PC-9 (cell line): ENCODE measurements at regions not wholly inside any gene's neighbourhood (a gene's known extent, or its start where the extent isn't known, plus 50 kb on each side); places are given as distances from the start of the nearest gene placed in this dataset.

Source experiments
- EZH2 ChIP-seq: fragments of 200-600 bp; sonication (generic); IDR thresholded peaks from 2 replicates; pipeline ENCODE4 v1.8.0; 2017; ENCODE audit warnings: antibody characterized with exemption, low read depth
- TF ChIP-seq, protein P1 (sequence below): fragments of 200-600 bp; sonication (generic); conservative IDR thresholded peaks from 2 replicates; pipeline ENCODE4 v1.6.1; 2017; ENCODE audit warnings: mixed run types, antibody characterized with exemption, mild to moderate bottlenecking, moderate library complexity

DNA sequence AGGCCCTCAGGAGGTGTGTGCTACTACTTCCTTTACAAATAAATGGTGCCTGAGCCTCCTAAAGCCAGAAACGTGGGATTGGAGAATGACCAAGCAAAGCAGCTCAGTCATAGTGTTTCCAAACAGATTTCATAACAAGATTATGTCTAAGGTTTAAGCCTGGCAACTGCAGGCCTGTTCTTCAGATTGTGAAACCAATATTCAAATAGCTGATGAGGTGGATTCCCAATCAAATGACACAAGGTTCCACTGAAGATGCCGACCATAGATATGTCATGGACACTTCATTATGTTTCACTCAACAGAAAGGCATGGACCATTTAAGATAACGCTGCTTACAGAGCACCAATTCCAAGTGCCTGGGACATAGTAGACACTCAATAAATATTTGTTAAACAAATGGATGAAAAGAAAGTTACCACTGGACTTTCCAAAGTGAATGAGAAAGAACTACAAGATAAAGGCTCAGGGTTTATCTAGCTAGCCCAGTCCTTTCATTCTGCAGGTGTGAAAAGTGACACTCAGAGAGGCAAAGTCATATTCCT, 189.5 kb downstream of the ACTL7B start:
- TF ChIP-seq, protein P1, sequence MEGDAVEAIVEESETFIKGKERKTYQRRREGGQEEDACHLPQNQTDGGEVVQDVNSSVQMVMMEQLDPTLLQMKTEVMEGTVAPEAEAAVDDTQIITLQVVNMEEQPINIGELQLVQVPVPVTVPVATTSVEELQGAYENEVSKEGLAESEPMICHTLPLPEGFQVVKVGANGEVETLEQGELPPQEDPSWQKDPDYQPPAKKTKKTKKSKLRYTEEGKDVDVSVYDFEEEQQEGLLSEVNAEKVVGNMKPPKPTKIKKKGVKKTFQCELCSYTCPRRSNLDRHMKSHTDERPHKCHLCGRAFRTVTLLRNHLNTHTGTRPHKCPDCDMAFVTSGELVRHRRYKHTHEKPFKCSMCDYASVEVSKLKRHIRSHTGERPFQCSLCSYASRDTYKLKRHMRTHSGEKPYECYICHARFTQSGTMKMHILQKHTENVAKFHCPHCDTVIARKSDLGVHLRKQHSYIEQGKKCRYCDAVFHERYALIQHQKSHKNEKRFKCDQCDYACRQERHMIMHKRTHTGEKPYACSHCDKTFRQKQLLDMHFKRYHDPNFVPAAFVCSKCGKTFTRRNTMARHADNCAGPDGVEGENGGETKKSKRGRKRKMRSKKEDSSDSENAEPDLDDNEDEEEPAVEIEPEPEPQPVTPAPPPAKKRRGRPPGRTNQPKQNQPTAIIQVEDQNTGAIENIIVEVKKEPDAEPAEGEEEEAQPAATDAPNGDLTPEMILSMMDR, result no peak
- no peak for TF ChIP-seq EZH2
